Fibroblast of lung (primary cell): ENCODE measurements at regions not wholly inside any gene's neighbourhood (a gene's known extent, or its start where the extent isn't known, plus 50 kb on each side); places are given as distances from the start of the nearest gene placed in this dataset.

Experiments used
- DNase-seq, 2 donors: peaks; one replicate each; pipeline versions ENCODE4 v3.0.0 to v3.0.0-alpha.2; 2010; ENCODE audit warnings: low read depth in 2 of 2
- H2AFZ ChIP-seq: 2 replicates; pipeline ENCODE4 v1.5.1; 2012; ENCODE audit warnings: low read length, control low read depth, inconsistent platforms
- H3K27ac ChIP-seq: 2 replicates; pipeline ENCODE4 v1.5.1; 2011; ENCODE audit warnings: low read length, control low read depth; ENCODE audit not compliant: insufficient read depth
- H3K27me3 ChIP-seq: 2 replicates; pipeline ENCODE4 v1.5.1; 2011; ENCODE audit warnings: mild to moderate bottlenecking, low read length; ENCODE audit not compliant: control insufficient read depth, insufficient read depth
- H3K36me3 ChIP-seq: 2 replicates; pipeline ENCODE4 v1.5.1; 2011; ENCODE audit warnings: low read length; ENCODE audit not compliant: control insufficient read depth, insufficient read depth
- H3K4me1 ChIP-seq: 2 replicates; pipeline ENCODE4 v1.5.1; 2011; ENCODE audit warnings: low read length; ENCODE audit not compliant: control insufficient read depth, insufficient read depth; ENCODE audit errors: extremely low read depth
- H3K4me2 ChIP-seq: 2 replicates; pipeline ENCODE4 v1.5.1; 2011; ENCODE audit warnings: low read length, control low read depth; ENCODE audit not compliant: insufficient read depth; ENCODE audit errors: extremely low read depth
- H3K4me3 ChIP-seq, 4 experiments: fragments of 200-600 bp in 1 of 4; sonication (generic) in 1 of 4; replicated peaks in 1 of 4; 2 replicates each; pipeline ENCODE4 v1.5.1; 2011 to 2016; ENCODE audit warnings: low read length in 4 of 4, low read depth in 3 of 4, mild to moderate bottlenecking in 3 of 4, control low read depth in 2 of 4, inconsistent platforms in 1 of 4, mixed read lengths in 1 of 4; ENCODE audit not compliant: insufficient read depth in 1 of 4; ENCODE audit errors: control extremely low read depth in 1 of 4
- H3K79me2 ChIP-seq: 2 replicates; pipeline ENCODE4 v1.5.1; 2012; ENCODE audit warnings: mild to moderate bottlenecking, low read length, inconsistent platforms; ENCODE audit not compliant: control insufficient read depth, insufficient read depth
- H3K9ac ChIP-seq: 2 replicates; pipeline ENCODE4 v1.5.1; 2011; ENCODE audit warnings: mild to moderate bottlenecking, low read length, control low read depth; ENCODE audit not compliant: insufficient read depth
- H3K9me3 ChIP-seq: 2 replicates; pipeline ENCODE4 v1.5.1; 2012; ENCODE audit warnings: low read depth, low read length; ENCODE audit not compliant: control insufficient read depth, insufficient read depth
- H4K20me1 ChIP-seq: 2 replicates; pipeline ENCODE4 v1.5.1; 2011; ENCODE audit warnings: low read length; ENCODE audit not compliant: control insufficient read depth, insufficient read depth; ENCODE audit errors: extremely low read depth
- CTCF ChIP-seq, 2 donors: IDR thresholded peaks in 1 of 2; conservative IDR thresholded peaks in 1 of 2; 1 replicate in 1 of 2; 2 replicates in 1 of 2; pipeline ENCODE4 v1.5.1; 2011 to 2012; ENCODE audit warnings: low read length in 2 of 2, control low read depth in 1 of 2, inconsistent platforms in 1 of 2, low read depth in 1 of 2, mild to moderate bottlenecking in 1 of 2
- EZH2 ChIP-seq: IDR thresholded peaks from 2 replicates; pipeline ENCODE4 v1.5.1; 2012; ENCODE audit warnings: low read length, control low read depth, mild to moderate bottlenecking; ENCODE audit errors: missing control alignments

- no peak for DNase-seq
- Histone ChIP-seq H3K36me3 (no peaks in the 10 kb centered on the region), H3K4me2 (no peak overlapping the region), H3K9ac (no peak overlapping the region), H3K4me3 (no peak overlapping the region), H3K27ac (no peak overlapping the region), H2AFZ (no peak overlapping the region), H3K27me3 (peaks cover 4% of the 10 kb centered on the region), H4K20me1 (no peaks in the 10 kb centered on the region), H3K4me1 (no peaks in the 10 kb centered on the region), H3K79me2 (no peaks in the 10 kb centered on the region), H3K9me3 (no peaks in the 10 kb centered on the region)
- TF ChIP-seq EZH2 (no peak), CTCF (conservative IDR thresholded peaks at IDR 0.05 in 1 of 2, IDR thresholded peaks at IDR 0.05 in 1 of 2; ENCODE audit: low read depth in 1 of 2, low read length in 2 of 2) (no peak)
Observed at GRCh38 chr1:114262337-114262736, 108.7 kb upstream of the SYT6 start.

GRCh38 chr1:114260805-114261484 is 107.3 kb upstream of the SYT6 start:
- no peaks in the 10 kb centered on the region for H3K36me3 ChIP-seq
- H3K4me1 ChIP-seq: no peaks in the 10 kb centered on the region
- H2AFZ ChIP-seq: no peak overlapping the region
- TF ChIP-seq EZH2: no peak
- TF ChIP-seq CTCF (conservative IDR thresholded peaks at IDR 0.05 in 1 of 2, IDR thresholded peaks at IDR 0.05 in 1 of 2; ENCODE audit: low read depth in 1 of 2, low read length in 2 of 2): no peak
- no peaks in the 10 kb centered on the region for H3K79me2 ChIP-seq
- H4K20me1 ChIP-seq: no peaks in the 10 kb centered on the region
- no peak for DNase-seq
- no peak overlapping the region for H3K4me3 ChIP-seq
- no peak overlapping the region for H3K9ac ChIP-seq
- H3K4me2 ChIP-seq: no peak overlapping the region
- peaks cover 4% of the 10 kb centered on the region for H3K27me3 ChIP-seq
- H3K9me3 ChIP-seq: no peaks in the 10 kb centered on the region
- H3K27ac ChIP-seq: no peak overlapping the region

GRCh38 chr1:114259511-114260160 is 106.0 kb upstream of the SYT6 start:
- no peaks in the 10 kb centered on the region for H4K20me1 ChIP-seq
- H2AFZ ChIP-seq: no peak overlapping the region
- no peak for DNase-seq
- no peak overlapping the region for H3K4me2 ChIP-seq
- no peak overlapping the region for H3K27ac ChIP-seq
- no peak overlapping the region for H3K9ac ChIP-seq
- no peak overlapping the region for H3K4me3 ChIP-seq
- H3K79me2 ChIP-seq: no peaks in the 10 kb centered on the region
- H3K4me1 ChIP-seq: no peaks in the 10 kb centered on the region
- H3K27me3 ChIP-seq: peaks cover 4% of the 10 kb centered on the region
- H3K36me3 ChIP-seq: no peaks in the 10 kb centered on the region
- no peak for TF ChIP-seq EZH2
- no peak for TF ChIP-seq CTCF (conservative IDR thresholded peaks at IDR 0.05 in 1 of 2, IDR thresholded peaks at IDR 0.05 in 1 of 2; ENCODE audit: low read depth in 1 of 2, low read length in 2 of 2)
- H3K9me3 ChIP-seq: no peaks in the 10 kb centered on the region
